GM10266 (cell line): ENCODE measurements at regions not wholly inside any gene's neighbourhood (a gene's known extent, or its start where the extent isn't known, plus 50 kb on each side); places are given as distances from the start of the nearest gene placed in this dataset.

Source experiments
- DNase-seq: peaks from one replicate; pipeline ENCODE4 v3.0.0; 2012; ENCODE audit errors: extremely low spot score
- TF ChIP-seq, protein P1 (sequence below): IDR thresholded peaks from 2 replicates; pipeline ENCODE4 v1.5.1; 2012; ENCODE audit warnings: mild to moderate bottlenecking, low read depth; ENCODE audit not compliant: control insufficient read depth, insufficient read depth; ENCODE audit errors: missing control alignments

DNA sequence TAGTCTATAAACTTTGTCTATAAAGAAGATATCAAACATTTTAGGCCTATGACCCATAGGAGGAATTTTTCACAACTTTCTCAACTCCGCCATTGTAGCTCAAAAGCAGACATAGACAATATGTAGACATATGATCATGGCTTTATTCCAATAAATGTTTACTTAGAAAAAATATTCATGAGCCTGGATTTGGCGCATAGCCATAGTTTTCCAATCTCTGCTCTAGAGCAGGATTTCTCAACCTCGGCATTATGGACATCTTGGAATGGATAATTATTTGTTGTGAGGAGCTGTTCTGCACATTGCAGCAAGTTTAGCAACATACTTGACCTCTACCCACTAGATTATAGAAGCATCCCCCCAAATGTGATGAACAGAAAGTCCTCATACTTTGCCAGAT lies 532.6 kb downstream of the ANKRD7 start:
- TF ChIP-seq, protein P1, sequence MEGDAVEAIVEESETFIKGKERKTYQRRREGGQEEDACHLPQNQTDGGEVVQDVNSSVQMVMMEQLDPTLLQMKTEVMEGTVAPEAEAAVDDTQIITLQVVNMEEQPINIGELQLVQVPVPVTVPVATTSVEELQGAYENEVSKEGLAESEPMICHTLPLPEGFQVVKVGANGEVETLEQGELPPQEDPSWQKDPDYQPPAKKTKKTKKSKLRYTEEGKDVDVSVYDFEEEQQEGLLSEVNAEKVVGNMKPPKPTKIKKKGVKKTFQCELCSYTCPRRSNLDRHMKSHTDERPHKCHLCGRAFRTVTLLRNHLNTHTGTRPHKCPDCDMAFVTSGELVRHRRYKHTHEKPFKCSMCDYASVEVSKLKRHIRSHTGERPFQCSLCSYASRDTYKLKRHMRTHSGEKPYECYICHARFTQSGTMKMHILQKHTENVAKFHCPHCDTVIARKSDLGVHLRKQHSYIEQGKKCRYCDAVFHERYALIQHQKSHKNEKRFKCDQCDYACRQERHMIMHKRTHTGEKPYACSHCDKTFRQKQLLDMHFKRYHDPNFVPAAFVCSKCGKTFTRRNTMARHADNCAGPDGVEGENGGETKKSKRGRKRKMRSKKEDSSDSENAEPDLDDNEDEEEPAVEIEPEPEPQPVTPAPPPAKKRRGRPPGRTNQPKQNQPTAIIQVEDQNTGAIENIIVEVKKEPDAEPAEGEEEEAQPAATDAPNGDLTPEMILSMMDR, result no peak
- no peak for DNase-seq

DNA sequence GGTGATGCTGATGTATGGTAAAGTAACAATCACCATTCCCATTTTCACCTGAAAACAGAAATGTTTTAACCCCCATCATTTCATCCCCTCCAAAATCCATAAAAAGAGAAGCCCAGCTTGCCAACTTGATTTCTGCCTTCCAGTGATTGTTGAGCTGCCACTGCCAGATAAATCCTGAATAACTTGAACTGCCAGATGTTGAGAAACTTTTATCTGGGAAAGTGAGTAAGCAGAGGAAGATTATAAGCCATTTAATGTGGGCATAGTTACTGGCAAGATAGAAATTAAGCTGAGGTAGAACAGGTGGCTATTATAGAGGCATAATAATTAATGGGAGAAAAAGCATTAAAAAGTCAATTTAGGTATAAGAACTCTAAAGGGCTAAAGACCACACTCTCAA lies 534.1 kb downstream of the ANKRD7 start:
- no peak for DNase-seq
- TF ChIP-seq, protein P1, result no peak

DNA sequence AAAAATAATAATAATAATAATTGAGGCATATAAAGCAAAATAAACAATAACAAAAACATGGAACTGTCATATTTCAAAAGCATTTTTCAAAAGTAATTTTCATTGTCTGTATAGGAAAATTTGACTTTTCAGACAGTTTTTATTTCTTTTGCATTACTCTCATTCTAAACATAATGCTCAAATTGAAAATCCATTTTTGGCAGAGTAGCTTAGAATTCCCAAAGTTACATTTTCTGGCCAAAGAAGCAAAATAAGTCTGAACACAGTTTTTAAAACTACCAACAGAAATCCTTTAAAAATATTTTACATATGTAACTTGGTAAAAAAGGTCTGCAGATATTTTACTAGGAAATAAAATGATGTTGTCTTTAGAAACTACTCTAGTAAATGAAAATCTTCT lies 535.4 kb downstream of the ANKRD7 start:
- no peak for DNase-seq
- TF ChIP-seq, protein P1, result no peak

DNA sequence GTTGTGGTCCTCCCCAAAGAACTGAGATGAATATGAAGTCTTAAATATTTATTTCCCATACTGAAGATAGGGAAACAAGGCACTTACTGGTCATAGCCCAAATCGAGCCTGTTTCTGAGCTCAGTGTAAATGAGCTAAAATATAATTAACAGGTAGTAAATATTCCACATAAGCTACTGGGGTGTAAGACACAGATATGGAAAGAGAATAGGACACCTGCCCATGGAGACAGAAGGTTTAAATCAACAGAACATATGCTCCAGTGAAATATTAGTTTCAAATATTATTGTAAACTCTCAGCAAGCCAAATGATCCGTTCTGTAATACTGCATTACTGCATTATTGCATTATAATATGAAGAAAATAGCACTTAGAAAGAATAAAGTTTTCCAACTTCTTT lies 537.9 kb downstream of the ANKRD7 start:
- no peak for DNase-seq

DNA sequence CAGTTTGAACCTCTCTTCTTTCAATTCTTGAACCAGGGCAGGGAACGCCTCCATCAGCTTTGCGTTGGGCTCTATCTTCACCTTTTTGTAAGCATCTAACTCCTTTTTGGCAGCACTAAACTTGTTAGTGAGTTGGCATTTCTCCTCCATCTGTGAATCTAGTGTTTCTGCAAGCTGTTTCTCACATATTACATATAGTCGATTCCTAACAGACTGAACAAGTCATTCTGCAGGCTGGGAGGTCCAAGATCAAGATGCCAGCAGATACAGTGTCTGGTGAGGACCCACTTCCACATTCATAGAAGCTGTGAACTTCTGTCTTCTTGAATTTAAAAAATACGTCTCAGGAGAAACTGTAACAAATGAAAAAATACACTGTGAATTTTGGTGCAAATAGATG lies 539.7 kb downstream of the ANKRD7 start:
- TF ChIP-seq, protein P1, result no peak
- DNase-seq, result no peak

More for the DNA sequence above, 537.9 kb downstream of the ANKRD7 start:
- TF ChIP-seq, protein P1, result no peak

DNA sequence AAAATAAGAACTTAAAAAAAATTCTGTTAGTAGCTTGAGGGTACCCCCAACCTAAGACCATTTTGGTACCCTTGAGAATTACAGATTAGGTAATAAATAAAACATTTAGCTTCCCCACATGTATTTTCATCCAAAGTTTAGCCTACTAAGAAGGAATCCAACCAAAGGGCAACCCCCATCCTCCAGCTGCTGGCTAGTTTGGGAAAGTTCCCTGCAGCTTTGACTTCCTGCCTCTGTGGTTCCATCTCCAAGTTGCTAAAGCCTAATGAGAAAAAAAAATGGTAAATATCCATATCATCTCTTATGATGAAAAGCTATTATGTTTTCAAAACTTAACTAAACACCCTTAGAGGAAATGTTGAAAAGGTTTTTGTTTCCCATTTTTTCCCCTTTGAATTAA lies 547.2 kb downstream of the ANKRD7 start:
- no peak for DNase-seq
- TF ChIP-seq, protein P1, result no peak

DNA sequence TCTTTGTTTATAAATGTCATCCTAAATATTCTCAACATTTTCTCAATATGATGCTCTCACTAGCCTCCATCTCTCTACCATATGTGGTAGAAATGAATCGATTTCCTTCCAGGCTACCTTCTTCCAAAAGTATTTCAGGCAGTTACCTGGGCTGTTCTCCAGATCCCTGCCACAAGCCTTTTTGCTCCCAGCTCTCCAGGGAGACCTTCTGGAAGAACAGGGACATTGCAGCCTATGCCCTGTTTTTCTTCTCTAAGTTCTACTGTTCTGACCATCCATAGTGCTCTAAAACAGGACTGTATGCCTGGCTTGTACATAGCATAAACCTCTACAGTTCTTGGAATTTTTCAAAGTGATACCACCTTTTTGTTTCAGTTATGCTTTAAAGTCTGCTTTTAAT lies 552.8 kb downstream of the ANKRD7 start:
- TF ChIP-seq, protein P1, result no peak
- DNase-seq, result no peak
